ENCODE measurements at regions not wholly inside any gene's neighbourhood (a gene's known extent, or its start where the extent isn't known, plus 50 kb on each side); places are given as distances from the start of the nearest gene placed in this dataset.
A peak's percentile ranks its signal among the peaks of the same experiment; 100 is the strongest.

DNA sequence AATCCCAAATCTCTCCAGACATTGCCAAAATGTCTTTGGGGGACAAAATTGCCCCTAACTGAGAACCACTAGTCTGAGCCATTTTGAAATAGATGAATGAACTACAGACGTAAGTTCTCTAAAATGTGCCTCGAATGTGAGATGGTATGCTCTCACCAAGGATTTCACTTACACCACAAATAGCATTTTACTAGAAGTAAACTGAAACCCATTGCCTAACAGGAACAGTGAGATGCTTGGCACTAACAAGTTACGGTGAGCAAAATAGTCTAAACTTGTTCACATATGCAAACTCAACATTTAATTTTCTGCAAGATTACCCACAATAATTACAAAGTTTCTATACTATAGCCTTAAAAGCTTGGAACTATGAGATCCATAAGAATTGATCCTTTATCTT lies 343.6 kb upstream of the ESRRG start:
- H3K27me3 ChIP-seq (ENCODE audit: control insufficient read depth, insufficient read depth, low read length): no peaks in the 10 kb centered on the region
- no peak for DNase-seq
- H3K9me3 ChIP-seq (ENCODE audit: control insufficient read depth in 2 of 3, insufficient read depth in 1 of 3, low read length in 3 of 3): no peaks in the 10 kb centered on the region
- peaks cover 0 to 3% (median 0%) of the 10 kb centered on the region in 3 donors for H3K4me1 ChIP-seq (ENCODE audit: control insufficient read depth in 2 of 3, insufficient read depth in 2 of 3, low read depth in 1 of 3, low read length in 3 of 3)
- H3K36me3 ChIP-seq (ENCODE audit: control insufficient read depth in 2 of 3, insufficient read depth in 3 of 3, low read length in 3 of 3): peaks cover 0 to 5% (median 3%) of the 10 kb centered on the region in 3 donors
- no peak for FAIRE-seq
- intact Hi-C loops (cut with DNase I): no loop called here
- no peak overlapping the region for H3K27ac ChIP-seq (ENCODE audit: low read depth in 2 of 2, low read length in 2 of 2)
- no peak overlapping the region for H3K9ac ChIP-seq (ENCODE audit: low read length in 3 of 3)
- TF ChIP-seq, protein P1, sequence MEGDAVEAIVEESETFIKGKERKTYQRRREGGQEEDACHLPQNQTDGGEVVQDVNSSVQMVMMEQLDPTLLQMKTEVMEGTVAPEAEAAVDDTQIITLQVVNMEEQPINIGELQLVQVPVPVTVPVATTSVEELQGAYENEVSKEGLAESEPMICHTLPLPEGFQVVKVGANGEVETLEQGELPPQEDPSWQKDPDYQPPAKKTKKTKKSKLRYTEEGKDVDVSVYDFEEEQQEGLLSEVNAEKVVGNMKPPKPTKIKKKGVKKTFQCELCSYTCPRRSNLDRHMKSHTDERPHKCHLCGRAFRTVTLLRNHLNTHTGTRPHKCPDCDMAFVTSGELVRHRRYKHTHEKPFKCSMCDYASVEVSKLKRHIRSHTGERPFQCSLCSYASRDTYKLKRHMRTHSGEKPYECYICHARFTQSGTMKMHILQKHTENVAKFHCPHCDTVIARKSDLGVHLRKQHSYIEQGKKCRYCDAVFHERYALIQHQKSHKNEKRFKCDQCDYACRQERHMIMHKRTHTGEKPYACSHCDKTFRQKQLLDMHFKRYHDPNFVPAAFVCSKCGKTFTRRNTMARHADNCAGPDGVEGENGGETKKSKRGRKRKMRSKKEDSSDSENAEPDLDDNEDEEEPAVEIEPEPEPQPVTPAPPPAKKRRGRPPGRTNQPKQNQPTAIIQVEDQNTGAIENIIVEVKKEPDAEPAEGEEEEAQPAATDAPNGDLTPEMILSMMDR (IDR thresholded peaks at IDR 0.05; ENCODE audit: borderline replicate concordance, extremely low read depth, insufficient read depth): no peak
- H3K4me3 ChIP-seq (ENCODE audit: low read length in 3 of 3): no peak overlapping the region

DNA sequence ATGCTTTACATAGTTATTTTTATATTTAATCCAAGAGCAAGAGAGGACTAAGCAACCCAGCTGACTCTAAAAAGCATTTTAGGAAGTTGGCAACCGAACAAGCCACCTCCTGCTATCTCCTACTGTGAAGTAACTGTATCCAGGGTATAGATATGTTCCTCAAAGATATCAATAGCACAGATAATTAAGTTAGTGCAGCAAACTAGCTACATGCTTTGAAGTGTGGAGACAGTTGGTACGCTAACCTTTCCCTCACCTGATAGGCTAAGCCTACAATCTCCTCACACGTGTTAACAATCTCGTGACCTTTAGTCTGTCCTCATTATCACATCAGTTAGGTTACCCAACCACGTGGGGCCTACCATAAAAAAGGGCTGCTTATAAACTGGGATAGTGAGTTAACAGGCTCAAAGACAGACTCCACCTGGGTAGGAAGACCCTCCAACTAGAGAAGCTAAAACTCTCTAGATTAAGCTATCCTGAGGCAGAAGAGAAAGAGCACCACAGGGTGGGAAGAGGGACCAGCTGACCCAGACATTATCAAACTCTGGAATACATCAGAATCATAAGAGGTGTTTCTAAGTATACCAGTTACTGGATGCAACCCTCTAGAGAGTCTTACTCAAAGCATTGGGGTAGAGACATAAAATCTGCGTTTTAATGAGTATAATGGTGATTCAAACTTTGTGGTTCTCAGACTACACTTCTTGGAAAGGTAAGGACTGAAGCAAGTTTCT lies 340.1 kb upstream of the ESRRG start:
- FAIRE-seq: no peak
- peaks cover 0 to 5% (median 3%) of the 10 kb centered on the region in 3 donors for H3K36me3 ChIP-seq (ENCODE audit: control insufficient read depth in 2 of 3, insufficient read depth in 3 of 3, low read length in 3 of 3)
- TF ChIP-seq, protein P1 (IDR thresholded peaks at IDR 0.05; ENCODE audit: borderline replicate concordance, extremely low read depth, insufficient read depth): no peak

DNA sequence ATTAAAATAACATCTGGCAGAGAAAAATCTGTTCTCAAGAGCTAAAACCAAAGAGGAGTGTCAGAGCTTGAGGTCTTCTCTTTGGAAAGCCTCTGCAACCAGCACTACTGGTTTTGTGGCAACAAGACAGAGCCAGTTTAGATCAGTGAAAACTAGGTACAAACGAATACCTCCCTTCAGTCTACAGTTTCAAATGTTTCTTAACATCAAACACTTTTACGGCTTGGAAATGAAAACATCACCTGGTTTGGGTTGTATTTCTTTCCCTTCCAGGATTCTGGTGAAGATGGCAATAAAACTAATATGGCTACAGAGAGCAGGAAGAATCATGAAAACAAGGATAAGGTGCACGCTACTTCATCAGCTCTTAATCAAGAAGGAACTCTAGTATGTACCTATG lies 339.4 kb upstream of the ESRRG start:
- DNase-seq: peak in 3 of 5 donors; percentile 16 to 79 (median 75)
- Histone ChIP-seq H3K27ac (ENCODE audit: low read depth in 2 of 2, low read length in 2 of 2) (peak overlapping the region; percentile 8 to 45), H3K9ac (ENCODE audit: low read length in 3 of 3) (peak overlapping the region in 1 of 3 donors; percentile 49), H3K9me3 (ENCODE audit: control insufficient read depth in 2 of 3, insufficient read depth in 1 of 3, low read length in 3 of 3) (no peaks in the 10 kb centered on the region), H3K27me3 (ENCODE audit: control insufficient read depth, insufficient read depth, low read length) (no peaks in the 10 kb centered on the region), H3K4me1 (ENCODE audit: control insufficient read depth in 2 of 3, insufficient read depth in 2 of 3, low read depth in 1 of 3, low read length in 3 of 3) (peaks cover 0 to 3% (median 0%) of the 10 kb centered on the region in 3 donors), H3K4me3 (ENCODE audit: low read length in 3 of 3) (no peak overlapping the region), H3K36me3 (ENCODE audit: control insufficient read depth in 2 of 3, insufficient read depth in 3 of 3, low read length in 3 of 3) (peaks cover 0 to 5% (median 0%) of the 10 kb centered on the region in 3 donors)
- no peak for FAIRE-seq
- intact Hi-C loops (cut with DNase I): no loop called here
- TF ChIP-seq, protein P1 (IDR thresholded peaks at IDR 0.05; ENCODE audit: borderline replicate concordance, extremely low read depth, insufficient read depth): no peak

More for the DNA sequence above, 340.1 kb upstream of the ESRRG start:
- Histone ChIP-seq H3K9ac (ENCODE audit: low read length in 3 of 3) (no peak overlapping the region), H3K4me3 (ENCODE audit: low read length in 3 of 3) (no peak overlapping the region), H3K27me3 (ENCODE audit: control insufficient read depth, insufficient read depth, low read length) (no peaks in the 10 kb centered on the region), H3K4me1 (ENCODE audit: control insufficient read depth in 2 of 3, insufficient read depth in 2 of 3, low read depth in 1 of 3, low read length in 3 of 3) (peaks cover 0 to 3% (median 0%) of the 10 kb centered on the region in 3 donors), H3K27ac (ENCODE audit: low read depth in 2 of 2, low read length in 2 of 2) (peak overlapping the region in 1 of 2 donors; percentile 45), H3K9me3 (ENCODE audit: control insufficient read depth in 2 of 3, insufficient read depth in 1 of 3, low read length in 3 of 3) (no peaks in the 10 kb centered on the region)
- DNase-seq: peak in 3 of 5 donors; percentile 24 to 55 (median 46)
- intact Hi-C loops (cut with DNase I): no loop called here

Measured in kidney (tissue), 13 donors.